ENCODE measurements at regions not wholly inside any gene's neighbourhood (a gene's known extent, or its start where the extent isn't known, plus 50 kb on each side); places are given as distances from the start of the nearest gene placed in this dataset.

GRCh38 chr12:87152841-87153528 lies 876.2 kb downstream of the C12orf50 start:
- TF ChIP-seq TAF1 (IDR thresholded peaks at IDR 0.05; ENCODE audit: low read depth) (no peak), EZH2 (IDR thresholded peaks at IDR 0.05; ENCODE audit: borderline replicate concordance, insufficient read depth, low read length, poor library complexity, severe bottlenecking) (no peak), CTCF (IDR thresholded peaks at IDR 0.05; ENCODE audit: poor library complexity, severe bottlenecking) (no peak), EP300 (conservative IDR thresholded peaks at IDR 0.05; ENCODE audit: poor library complexity, severe bottlenecking) (no peak), REST (IDR thresholded peaks at IDR 0.05; ENCODE audit: borderline replicate concordance) (no peak), SMC3 (conservative IDR thresholded peaks at IDR 0.05; ENCODE audit: poor library complexity) (no peak), POLR2AphosphoS5 (IDR thresholded peaks at IDR 0.05) (no peak), RAD21 (conservative IDR thresholded peaks at IDR 0.05) (no peak), MXI1 (conservative IDR thresholded peaks at IDR 0.05; ENCODE audit: poor library complexity, severe bottlenecking) (no peak)

All from neural cell (in vitro differentiated cells).